ENCODE measurements at regions not wholly inside any gene's neighbourhood (a gene's known extent, or its start where the extent isn't known, plus 50 kb on each side); places are given as distances from the start of the nearest gene placed in this dataset.

GRCh38 chr14:44873536-44873935 is 88.2 kb downstream of the KLHL28 start:
- intact Hi-C loops (cut with DNase I), result no loop called here
- TF ChIP-seq POLR2A (IDR thresholded peaks at IDR 0.05), result no peak
- TF ChIP-seq, protein P1, sequence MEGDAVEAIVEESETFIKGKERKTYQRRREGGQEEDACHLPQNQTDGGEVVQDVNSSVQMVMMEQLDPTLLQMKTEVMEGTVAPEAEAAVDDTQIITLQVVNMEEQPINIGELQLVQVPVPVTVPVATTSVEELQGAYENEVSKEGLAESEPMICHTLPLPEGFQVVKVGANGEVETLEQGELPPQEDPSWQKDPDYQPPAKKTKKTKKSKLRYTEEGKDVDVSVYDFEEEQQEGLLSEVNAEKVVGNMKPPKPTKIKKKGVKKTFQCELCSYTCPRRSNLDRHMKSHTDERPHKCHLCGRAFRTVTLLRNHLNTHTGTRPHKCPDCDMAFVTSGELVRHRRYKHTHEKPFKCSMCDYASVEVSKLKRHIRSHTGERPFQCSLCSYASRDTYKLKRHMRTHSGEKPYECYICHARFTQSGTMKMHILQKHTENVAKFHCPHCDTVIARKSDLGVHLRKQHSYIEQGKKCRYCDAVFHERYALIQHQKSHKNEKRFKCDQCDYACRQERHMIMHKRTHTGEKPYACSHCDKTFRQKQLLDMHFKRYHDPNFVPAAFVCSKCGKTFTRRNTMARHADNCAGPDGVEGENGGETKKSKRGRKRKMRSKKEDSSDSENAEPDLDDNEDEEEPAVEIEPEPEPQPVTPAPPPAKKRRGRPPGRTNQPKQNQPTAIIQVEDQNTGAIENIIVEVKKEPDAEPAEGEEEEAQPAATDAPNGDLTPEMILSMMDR (IDR thresholded peaks at IDR 0.05), result no peak
- no peak for TF ChIP-seq POLR2AphosphoS5 (IDR thresholded peaks at IDR 0.05)
- WGBS, result 35% methylated on average over 10 of the region's 10 CpGs
- no peak overlapping the region for H3K27ac ChIP-seq
- no peak overlapping the region for H3K4me3 ChIP-seq
- DNase-seq (ENCODE audit: low spot score), result no peak
- no peaks in the 10 kb centered on the region for H3K4me1 ChIP-seq (replicated peaks)
- no peaks in the 10 kb centered on the region for H3K36me3 ChIP-seq
- no peaks in the 10 kb centered on the region for H3K27me3 ChIP-seq (replicated peaks; ENCODE audit: insufficient read depth)
- no peaks in the 10 kb centered on the region for H3K9me3 ChIP-seq

- no peak overlapping the region for H3K27ac ChIP-seq
- DNase-seq (ENCODE audit: low spot score), result no peak
- H3K27me3 ChIP-seq (replicated peaks; ENCODE audit: insufficient read depth), result no peaks in the 10 kb centered on the region
- 100% methylated on average over 1 of the region's 1 CpG for WGBS
- H3K36me3 ChIP-seq, result no peaks in the 10 kb centered on the region
- H3K4me1 ChIP-seq (replicated peaks), result no peaks in the 10 kb centered on the region
- H3K9me3 ChIP-seq, result no peaks in the 10 kb centered on the region
- TF ChIP-seq, protein P1 (IDR thresholded peaks at IDR 0.05), result no peak
- TF ChIP-seq POLR2AphosphoS5 (IDR thresholded peaks at IDR 0.05) (no peak), POLR2A (IDR thresholded peaks at IDR 0.05) (no peak)
- H3K4me3 ChIP-seq, result no peak overlapping the region
- intact Hi-C loops (cut with DNase I), result no loop called here
Measured at GRCh38 chr14:44866770-44867169, 95.0 kb downstream of the KLHL28 start.

- TF ChIP-seq, protein P1 (IDR thresholded peaks at IDR 0.05), result no peak
- TF ChIP-seq POLR2AphosphoS5 (IDR thresholded peaks at IDR 0.05) (no peak), POLR2A (IDR thresholded peaks at IDR 0.05) (no peak)
- Histone ChIP-seq H3K27me3 (replicated peaks; ENCODE audit: insufficient read depth) (no peaks in the 10 kb centered on the region), H3K36me3 (no peaks in the 10 kb centered on the region), H3K4me1 (replicated peaks) (no peaks in the 10 kb centered on the region), H3K9me3 (no peaks in the 10 kb centered on the region), H3K4me3 (no peak overlapping the region), H3K27ac (no peak overlapping the region)
- DNase-seq (ENCODE audit: low spot score), result no peak
- intact Hi-C loops (cut with DNase I), result no loop called here
- 98% methylated on average over 2 of the region's 2 CpGs for WGBS
Measured at GRCh38 chr14:44866322-44866721, 95.4 kb downstream of the KLHL28 start.

GRCh38 chr14:44863271-44863670 is 98.5 kb downstream of the KLHL28 start:
- no peak for DNase-seq (ENCODE audit: low spot score)
- Histone ChIP-seq H3K27ac (no peak overlapping the region), H3K36me3 (no peaks in the 10 kb centered on the region), H3K27me3 (replicated peaks; ENCODE audit: insufficient read depth) (no peaks in the 10 kb centered on the region), H3K4me1 (replicated peaks) (no peaks in the 10 kb centered on the region), H3K4me3 (no peak overlapping the region), H3K9me3 (no peaks in the 10 kb centered on the region)
- TF ChIP-seq, protein P1 (IDR thresholded peaks at IDR 0.05), result no peak
- TF ChIP-seq POLR2A (IDR thresholded peaks at IDR 0.05) (no peak), POLR2AphosphoS5 (IDR thresholded peaks at IDR 0.05) (no peak)
- intact Hi-C loops (cut with DNase I), result no loop called here
- WGBS, result 73% methylated on average over 3 of the region's 3 CpGs

- H3K36me3 ChIP-seq, result no peaks in the 10 kb centered on the region
- no peak overlapping the region for H3K27ac ChIP-seq
- no peaks in the 10 kb centered on the region for H3K27me3 ChIP-seq (replicated peaks; ENCODE audit: insufficient read depth)
- H3K9me3 ChIP-seq, result no peaks in the 10 kb centered on the region
- DNase-seq (ENCODE audit: low spot score), result no peak
- no peak overlapping the region for H3K4me3 ChIP-seq
- intact Hi-C loops (cut with DNase I), result no loop called here
- no peaks in the 10 kb centered on the region for H3K4me1 ChIP-seq (replicated peaks)
- TF ChIP-seq POLR2AphosphoS5 (IDR thresholded peaks at IDR 0.05) (no peak), POLR2A (IDR thresholded peaks at IDR 0.05) (no peak)
- TF ChIP-seq, protein P1 (IDR thresholded peaks at IDR 0.05), result no peak
- WGBS, result 86% methylated on average over 4 of the region's 4 CpGs
Measured at GRCh38 chr14:44854114-44854513, 107.6 kb downstream of the KLHL28 start.

All from prostate gland (tissue), 2 donors.